A673 (cell line): ENCODE measurements at regions not wholly inside any gene's neighbourhood (a gene's known extent, or its start where the extent isn't known, plus 50 kb on each side); places are given as distances from the start of the nearest gene placed in this dataset.

Source experiments
- BruUV-seq: library from RNA; stranded (reverse); fragments of 400-500 nt; replicated peaks from 2 replicates; lab custom pipeline; 2021; lab: Mats Ljungman, UMichigan
- CTCF ChIA-PET: fragments of 300-600 bp; sonication (Branson Sonifier 250); formaldehyde crosslinking; loops from one replicate; lab custom pipeline; 2022; ENCODE audit warnings: antibody characterized with exemption; lab: Charles Lee
- POLR2A ChIA-PET: fragments of 300-600 bp; sonication (Branson Sonifier 250); formaldehyde crosslinking; loops from one replicate; lab custom pipeline; 2022; ENCODE audit warnings: antibody characterized with exemption; ENCODE audit not compliant: low non-redundant PET; lab: Charles Lee
- DNase-seq: peaks from one replicate; pipeline ENCODE4 v3.0.0-alpha.2; 2015; ENCODE audit warnings: low spot score
- H3K27ac ChIP-seq: fragments of 200-600 bp; sonication (generic); 2 replicates; pipeline ENCODE4 v1.5.1; 2016; ENCODE audit warnings: mixed run types, low read depth, mild to moderate bottlenecking, mixed read lengths, antibody characterized with exemption, low read length; ENCODE audit not compliant: poor library complexity, severe bottlenecking
- H3K27me3 ChIP-seq: fragments of 200-600 bp; sonication (generic); replicated peaks from 2 replicates; pipeline ENCODE4 v1.6.1; 2017; ENCODE audit warnings: mixed run types, low read depth, mild to moderate bottlenecking, mixed read lengths, antibody characterized with exemption, low read length; ENCODE audit not compliant: insufficient read depth, poor library complexity
- H3K36me3 ChIP-seq: fragments of 200-600 bp; sonication (generic); 2 replicates; pipeline ENCODE4 v1.6.1; 2016; ENCODE audit warnings: mixed run types, mild to moderate bottlenecking, mixed read lengths, antibody characterized with exemption, low read length; ENCODE audit not compliant: insufficient read depth, poor library complexity, severe bottlenecking
- H3K4me1 ChIP-seq: fragments of 200-600 bp; sonication (generic); 2 replicates; pipeline ENCODE4 v1.6.1; 2017; ENCODE audit warnings: mixed run types, mild to moderate bottlenecking, mixed read lengths, antibody characterized with exemption, low read length; ENCODE audit not compliant: insufficient read depth, poor library complexity, severe bottlenecking
- H3K4me3 ChIP-seq: fragments of 200-600 bp; sonication (generic); 2 replicates; pipeline ENCODE4 v1.5.1; 2016; ENCODE audit warnings: low read depth, mixed run types, mild to moderate bottlenecking, mixed read lengths, low read length; ENCODE audit not compliant: poor library complexity, severe bottlenecking
- H3K9me3 ChIP-seq: fragments of 200-600 bp; sonication (generic); 2 replicates; pipeline ENCODE4 v1.6.1; 2016; ENCODE audit warnings: mixed run types, low read depth, mild to moderate bottlenecking, mixed read lengths, antibody characterized with exemption, low read length; ENCODE audit not compliant: poor library complexity, severe bottlenecking
- CTCF ChIP-seq: fragments of 300-800, 200-600 bp; sonication (generic); conservative IDR thresholded peaks from 2 replicates; pipeline ENCODE4 v1.5.1; 2017; ENCODE audit warnings: low read depth, mild to moderate bottlenecking, antibody characterized with exemption, low read length, moderate library complexity, mixed read lengths
- EZH2 ChIP-seq: fragments of 200-600 bp; sonication (generic); IDR thresholded peaks from 2 replicates; pipeline ENCODE4 v1.6.1; 2017; ENCODE audit warnings: borderline replicate concordance, low read depth, mild to moderate bottlenecking, mixed read lengths, antibody characterized with exemption, low read length; ENCODE audit not compliant: poor library complexity, severe bottlenecking
- intact Hi-C: fragments of 100-400 bp; cut with micrococcal nuclease; formaldehyde crosslinking; loops from one replicate; pipeline ENCODE4 v1.10.0; 2022; ENCODE audit not compliant: unreplicated experiment

- no peaks in the 10 kb centered on the region for H3K9me3 ChIP-seq
- DNase-seq, result no peak
- intact Hi-C loops, result no loop called here
- H3K4me1 ChIP-seq, result no peaks in the 10 kb centered on the region
- no peak overlapping the region for H3K4me3 ChIP-seq
- peaks cover 20% of the 10 kb centered on the region for H3K27me3 ChIP-seq
- TF ChIP-seq EZH2, result no peak
- no peak for TF ChIP-seq CTCF
- ChIA-PET CTCF (no interaction called here), POLR2A (no interaction called here)
- no TSS peak for BruUV-seq
- no peaks in the 10 kb centered on the region for H3K36me3 ChIP-seq
- H3K27ac ChIP-seq, result no peak overlapping the region
These were observed 431.7 kb upstream of the PSMD7 start for GRCh38 chr16:73864868-73865267.

GRCh38 chr16:73858326-73858725, 438.3 kb upstream of the PSMD7 start:
- BruUV-seq, result no TSS peak
- intact Hi-C loops, result no loop called here
- ChIA-PET CTCF (no interaction called here), POLR2A (no interaction called here)
- Histone ChIP-seq H3K27me3 (peaks cover 42% of the 10 kb centered on the region), H3K27ac (no peak overlapping the region), H3K4me3 (no peak overlapping the region), H3K36me3 (no peaks in the 10 kb centered on the region), H3K4me1 (no peaks in the 10 kb centered on the region), H3K9me3 (no peaks in the 10 kb centered on the region)
- no peak for DNase-seq
- TF ChIP-seq EZH2, result no peak
- TF ChIP-seq CTCF, result no peak

GRCh38 chr16:73853968-73854367, 442.6 kb upstream of the PSMD7 start:
- no peak for TF ChIP-seq EZH2
- TF ChIP-seq CTCF, result no peak
- no peak for DNase-seq
- H3K9me3 ChIP-seq, result no peaks in the 10 kb centered on the region
- intact Hi-C loops, result no loop called here
- no peak overlapping the region for H3K4me3 ChIP-seq
- H3K36me3 ChIP-seq, result no peaks in the 10 kb centered on the region
- H3K27ac ChIP-seq, result no peak overlapping the region
- ChIA-PET CTCF (no interaction called here), POLR2A (no interaction called here)
- peaks cover 41% of the 10 kb centered on the region for H3K27me3 ChIP-seq
- BruUV-seq, result no TSS peak
- no peaks in the 10 kb centered on the region for H3K4me1 ChIP-seq
